ENCODE measurements at regions not wholly inside any gene's neighbourhood (a gene's known extent, or its start where the extent isn't known, plus 50 kb on each side); places are given as distances from the start of the nearest gene placed in this dataset.
"Not testable (repeated sequence)": the region's sequence is repeated elsewhere in the genome, so short reads cannot be mapped to it uniquely, and the experiment has no call there.

DNA sequence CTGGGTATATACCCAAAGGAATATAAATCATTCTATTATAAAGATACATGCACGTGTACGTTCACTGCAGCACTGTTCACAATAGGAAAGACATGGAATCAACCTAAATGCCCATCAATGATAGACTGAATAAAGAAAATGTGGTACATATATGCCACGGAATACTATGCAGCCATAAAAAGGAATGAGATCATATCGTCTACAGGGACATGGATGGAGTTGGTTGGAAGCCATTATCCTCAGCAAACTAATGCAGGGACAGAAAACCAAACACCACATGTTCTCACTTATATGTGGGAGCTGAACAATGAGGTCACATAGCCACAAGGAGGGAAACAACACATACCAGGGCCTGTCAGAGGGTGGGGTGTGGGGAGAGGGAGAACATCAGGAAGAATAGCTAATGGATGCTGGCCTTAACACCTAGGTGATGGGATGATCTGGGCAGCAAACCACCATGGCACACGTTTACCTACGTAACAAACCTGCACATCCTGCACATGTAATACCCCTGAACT lies 77.8 kb downstream of the CAMK2N1 start:
- TF ChIP-seq, protein P1, sequence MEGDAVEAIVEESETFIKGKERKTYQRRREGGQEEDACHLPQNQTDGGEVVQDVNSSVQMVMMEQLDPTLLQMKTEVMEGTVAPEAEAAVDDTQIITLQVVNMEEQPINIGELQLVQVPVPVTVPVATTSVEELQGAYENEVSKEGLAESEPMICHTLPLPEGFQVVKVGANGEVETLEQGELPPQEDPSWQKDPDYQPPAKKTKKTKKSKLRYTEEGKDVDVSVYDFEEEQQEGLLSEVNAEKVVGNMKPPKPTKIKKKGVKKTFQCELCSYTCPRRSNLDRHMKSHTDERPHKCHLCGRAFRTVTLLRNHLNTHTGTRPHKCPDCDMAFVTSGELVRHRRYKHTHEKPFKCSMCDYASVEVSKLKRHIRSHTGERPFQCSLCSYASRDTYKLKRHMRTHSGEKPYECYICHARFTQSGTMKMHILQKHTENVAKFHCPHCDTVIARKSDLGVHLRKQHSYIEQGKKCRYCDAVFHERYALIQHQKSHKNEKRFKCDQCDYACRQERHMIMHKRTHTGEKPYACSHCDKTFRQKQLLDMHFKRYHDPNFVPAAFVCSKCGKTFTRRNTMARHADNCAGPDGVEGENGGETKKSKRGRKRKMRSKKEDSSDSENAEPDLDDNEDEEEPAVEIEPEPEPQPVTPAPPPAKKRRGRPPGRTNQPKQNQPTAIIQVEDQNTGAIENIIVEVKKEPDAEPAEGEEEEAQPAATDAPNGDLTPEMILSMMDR (conservative IDR thresholded peaks at IDR 0.05; ENCODE audit: low read depth, low read length) = not testable (repeated sequence)
- TF ChIP-seq EZH2 (IDR thresholded peaks at IDR 0.05; ENCODE audit: borderline replicate concordance, low read depth, low read length, poor library complexity, severe bottlenecking) = not testable (repeated sequence)

Data from A673 (cell line).